ENCODE measurements at regions not wholly inside any gene's neighbourhood (a gene's known extent, or its start where the extent isn't known, plus 50 kb on each side); places are given as distances from the start of the nearest gene placed in this dataset.

DNA sequence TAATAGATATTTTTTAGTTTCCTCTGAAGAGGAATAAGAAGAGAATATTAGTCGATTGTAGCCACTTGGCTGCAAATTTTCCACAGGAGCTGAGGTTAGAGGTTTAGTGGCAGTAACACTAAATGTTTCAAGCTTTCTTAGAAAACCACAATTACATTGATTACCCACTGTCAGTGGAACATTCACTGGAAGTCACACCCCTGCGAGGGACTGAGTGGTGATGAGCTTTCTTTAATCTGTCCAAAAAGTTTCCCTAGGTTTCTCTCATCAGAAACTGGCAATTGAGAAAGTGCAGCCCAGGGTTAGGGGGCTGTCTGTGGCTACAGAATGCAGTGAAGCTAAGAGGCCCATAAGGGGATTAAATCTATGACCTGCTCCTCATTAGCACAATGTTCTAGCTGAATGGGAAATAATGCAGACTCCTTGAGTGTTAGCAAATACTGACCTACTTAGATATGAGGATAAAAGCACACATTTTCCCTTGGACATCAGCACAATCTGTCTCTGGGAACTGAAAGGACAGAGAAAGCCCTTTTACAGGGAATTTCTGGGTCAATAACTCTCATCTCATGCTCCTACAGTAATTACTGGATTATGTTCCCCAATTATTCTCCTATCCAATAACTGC, 189.5 kb downstream of the FAM76B start:
- no peak for TF ChIP-seq CREB1 (IDR thresholded peaks at IDR 0.05; ENCODE audit: low read depth)
- TF ChIP-seq ZBTB7A (IDR thresholded peaks at IDR 0.05; ENCODE audit: low read depth), result no peak
- no peak for TF ChIP-seq EP300 (IDR thresholded peaks at IDR 0.05; ENCODE audit: borderline replicate concordance)
- TF ChIP-seq, protein P1, sequence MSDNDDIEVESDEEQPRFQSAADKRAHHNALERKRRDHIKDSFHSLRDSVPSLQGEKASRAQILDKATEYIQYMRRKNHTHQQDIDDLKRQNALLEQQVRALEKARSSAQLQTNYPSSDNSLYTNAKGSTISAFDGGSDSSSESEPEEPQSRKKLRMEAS (IDR thresholded peaks at IDR 0.05), result no peak
- no peak for TF ChIP-seq YY1 (IDR thresholded peaks at IDR 0.05; ENCODE audit: low read depth)
- no peak for TF ChIP-seq FOXM1 (IDR thresholded peaks at IDR 0.05; ENCODE audit: borderline replicate concordance, low read depth)
- no peak for TF ChIP-seq TEAD4 (IDR thresholded peaks at IDR 0.05)
- TF ChIP-seq CEBPB (IDR thresholded peaks at IDR 0.05), result no peak
- no peak for TF ChIP-seq RAD21 (IDR thresholded peaks at IDR 0.05; ENCODE audit: low read depth)
- no peak for TF ChIP-seq TAF1 (IDR thresholded peaks at IDR 0.05; ENCODE audit: low read depth)
- TF ChIP-seq, protein P2, sequence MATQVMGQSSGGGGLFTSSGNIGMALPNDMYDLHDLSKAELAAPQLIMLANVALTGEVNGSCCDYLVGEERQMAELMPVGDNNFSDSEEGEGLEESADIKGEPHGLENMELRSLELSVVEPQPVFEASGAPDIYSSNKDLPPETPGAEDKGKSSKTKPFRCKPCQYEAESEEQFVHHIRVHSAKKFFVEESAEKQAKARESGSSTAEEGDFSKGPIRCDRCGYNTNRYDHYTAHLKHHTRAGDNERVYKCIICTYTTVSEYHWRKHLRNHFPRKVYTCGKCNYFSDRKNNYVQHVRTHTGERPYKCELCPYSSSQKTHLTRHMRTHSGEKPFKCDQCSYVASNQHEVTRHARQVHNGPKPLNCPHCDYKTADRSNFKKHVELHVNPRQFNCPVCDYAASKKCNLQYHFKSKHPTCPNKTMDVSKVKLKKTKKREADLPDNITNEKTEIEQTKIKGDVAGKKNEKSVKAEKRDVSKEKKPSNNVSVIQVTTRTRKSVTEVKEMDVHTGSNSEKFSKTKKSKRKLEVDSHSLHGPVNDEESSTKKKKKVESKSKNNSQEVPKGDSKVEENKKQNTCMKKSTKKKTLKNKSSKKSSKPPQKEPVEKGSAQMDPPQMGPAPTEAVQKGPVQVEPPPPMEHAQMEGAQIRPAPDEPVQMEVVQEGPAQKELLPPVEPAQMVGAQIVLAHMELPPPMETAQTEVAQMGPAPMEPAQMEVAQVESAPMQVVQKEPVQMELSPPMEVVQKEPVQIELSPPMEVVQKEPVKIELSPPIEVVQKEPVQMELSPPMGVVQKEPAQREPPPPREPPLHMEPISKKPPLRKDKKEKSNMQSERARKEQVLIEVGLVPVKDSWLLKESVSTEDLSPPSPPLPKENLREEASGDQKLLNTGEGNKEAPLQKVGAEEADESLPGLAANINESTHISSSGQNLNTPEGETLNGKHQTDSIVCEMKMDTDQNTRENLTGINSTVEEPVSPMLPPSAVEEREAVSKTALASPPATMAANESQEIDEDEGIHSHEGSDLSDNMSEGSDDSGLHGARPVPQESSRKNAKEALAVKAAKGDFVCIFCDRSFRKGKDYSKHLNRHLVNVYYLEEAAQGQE (IDR thresholded peaks at IDR 0.05; ENCODE audit: low read depth), result no peak
- no peak for TF ChIP-seq EGR1 (IDR thresholded peaks at IDR 0.05)
- no peak for TF ChIP-seq TCF12 (IDR thresholded peaks at IDR 0.05; ENCODE audit: low read depth)
- TF ChIP-seq, protein P3, sequence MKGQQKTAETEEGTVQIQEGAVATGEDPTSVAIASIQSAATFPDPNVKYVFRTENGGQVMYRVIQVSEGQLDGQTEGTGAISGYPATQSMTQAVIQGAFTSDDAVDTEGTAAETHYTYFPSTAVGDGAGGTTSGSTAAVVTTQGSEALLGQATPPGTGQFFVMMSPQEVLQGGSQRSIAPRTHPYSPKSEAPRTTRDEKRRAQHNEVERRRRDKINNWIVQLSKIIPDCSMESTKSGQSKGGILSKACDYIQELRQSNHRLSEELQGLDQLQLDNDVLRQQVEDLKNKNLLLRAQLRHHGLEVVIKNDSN (IDR thresholded peaks at IDR 0.05), result no peak
